CD4-positive, alpha-beta memory T cell (primary cell): ENCODE measurements at regions not wholly inside any gene's neighbourhood (a gene's known extent, or its start where the extent isn't known, plus 50 kb on each side); places are given as distances from the start of the nearest gene placed in this dataset.

Source experiments
- CTCF ChIA-PET: fragments of 350-600 bp; sonication (Branson Sonifier 250); formaldehyde crosslinking; loops from one replicate; lab custom pipeline; 2021; ENCODE audit warnings: inconsistent platforms; ENCODE audit not compliant: partially characterized antibody; lab: Charles Lee
- POLR2A ChIA-PET: fragments of 350-600 bp; sonication (Branson Sonifier 250); formaldehyde crosslinking; loops from one replicate; lab custom pipeline; 2021; ENCODE audit not compliant: partially characterized antibody; lab: Charles Lee
- DNase-seq, 5 donors: peaks; one replicate each; pipeline versions ENCODE4 v3.0.0 to v3.0.0-alpha.2; 2020 to 2022; ENCODE audit warnings: mixed read lengths in 1 of 5
- H3K27ac ChIP-seq: one replicate; pipeline ENCODE4 v1.7.0; 2013; ENCODE audit warnings: low read depth, low read length
- H3K27me3 ChIP-seq: 2 replicates; pipeline ENCODE4 v1.7.0; 2013; ENCODE audit warnings: mild to moderate bottlenecking, low read length, moderate library complexity; ENCODE audit not compliant: insufficient read depth
- H3K36me3 ChIP-seq: 2 replicates; pipeline ENCODE4 v1.7.0; 2013; ENCODE audit warnings: mild to moderate bottlenecking, low read length, moderate library complexity; ENCODE audit not compliant: insufficient read depth
- H3K4me1 ChIP-seq: 2 replicates; pipeline ENCODE4 v1.7.0; 2013; ENCODE audit warnings: mild to moderate bottlenecking, low read length, moderate library complexity; ENCODE audit not compliant: insufficient read depth
- H3K4me3 ChIP-seq, 2 donors: one replicate each; pipeline ENCODE4 v1.7.0; 2013; ENCODE audit warnings: low read length in 2 of 2, mild to moderate bottlenecking in 1 of 2
- H3K9me3 ChIP-seq, 2 donors: one replicate each; pipeline ENCODE4 v1.7.0; 2013; ENCODE audit warnings: low read length in 2 of 2, control low read depth in 1 of 2; ENCODE audit not compliant: control insufficient read depth in 1 of 2
- H3K27ac Mint-ChIP-seq, 7 donors: one replicate each; pipeline ENCODE4 v1.8.0; 2020 to 2021; ENCODE audit warnings: mixed read lengths in 7 of 7, mild to moderate bottlenecking in 6 of 7, inconsistent platforms in 3 of 7, moderate library complexity in 3 of 7
- H3K27me3 Mint-ChIP-seq, 2 donors: one replicate each; pipeline ENCODE4 v1.8.0; 2020 to 2021; ENCODE audit warnings: mixed read lengths in 2 of 2
- H3K36me3 Mint-ChIP-seq, 2 donors: one replicate each; pipeline ENCODE4 v1.8.0; 2020 to 2021; ENCODE audit warnings: mixed read lengths in 2 of 2, inconsistent platforms in 1 of 2, mild to moderate bottlenecking in 1 of 2
- H3K4me1 Mint-ChIP-seq, 4 donors: one replicate each; pipeline ENCODE4 v1.8.0; 2020 to 2021; ENCODE audit warnings: mixed read lengths in 4 of 4, mild to moderate bottlenecking in 1 of 4
- H3K4me3 Mint-ChIP-seq, 8 donors: one replicate each; pipeline ENCODE4 v1.8.0; 2020 to 2021; ENCODE audit warnings: mixed read lengths in 8 of 8, mild to moderate bottlenecking in 7 of 8, moderate library complexity in 6 of 8, inconsistent platforms in 3 of 8
- H3K9me3 Mint-ChIP-seq, 8 donors: one replicate each; pipeline ENCODE4 v1.8.0; 2020 to 2021; ENCODE audit warnings: mixed read lengths in 8 of 8, mild to moderate bottlenecking in 5 of 8, inconsistent platforms in 3 of 8, moderate library complexity in 1 of 8
- intact Hi-C: fragments of 100-400 bp; cut with micrococcal nuclease; formaldehyde crosslinking; loops from one replicate; pipeline ENCODE4 v1.15.1; 2023

DNA sequence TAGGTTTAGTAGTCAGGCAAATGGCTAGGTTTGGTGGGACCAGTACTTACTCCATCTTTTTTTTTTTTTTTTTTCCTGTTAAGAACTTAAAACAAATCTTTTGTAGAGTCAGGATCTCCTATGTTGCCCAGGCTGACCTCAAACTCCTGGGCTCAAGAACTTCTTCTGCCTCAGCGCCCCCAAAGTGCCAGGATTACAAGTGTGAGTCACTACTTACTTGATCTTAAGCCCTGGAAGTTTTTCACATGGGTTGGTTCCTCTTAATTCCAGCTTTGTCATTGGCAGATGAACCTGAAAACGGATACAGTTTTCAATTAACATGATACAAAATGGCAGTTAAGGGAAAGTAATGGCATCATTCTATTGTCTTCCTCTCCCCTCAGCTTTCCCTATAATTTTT lies 179.4 kb upstream of the JAG1 start:
- intact Hi-C loops = no loop called here
- ChIA-PET POLR2A (no interaction called here), CTCF (no interaction called here)
- H3K27ac ChIP-seq = no peak overlapping the region
- H3K9me3 ChIP-seq = no peaks in the 10 kb centered on the region
- DNase-seq = no peak
- no peaks in the 10 kb centered on the region for H3K36me3 ChIP-seq
- no peak overlapping the region for H3K4me3 ChIP-seq
- H3K27me3 Mint-ChIP-seq = peaks cover 0 to 2% of the 10 kb centered on the region in 2 donors
- no peak overlapping the region for H3K4me3 Mint-ChIP-seq
- no peaks in the 10 kb centered on the region for H3K4me1 ChIP-seq
- no peaks in the 10 kb centered on the region for H3K27me3 ChIP-seq
- H3K4me1 Mint-ChIP-seq = no peaks in the 10 kb centered on the region
- H3K27ac Mint-ChIP-seq = no peak overlapping the region
- peaks cover 0 to 8% (median 0%) of the 10 kb centered on the region in 8 donors for H3K9me3 Mint-ChIP-seq
- H3K36me3 Mint-ChIP-seq = no peaks in the 10 kb centered on the region

DNA sequence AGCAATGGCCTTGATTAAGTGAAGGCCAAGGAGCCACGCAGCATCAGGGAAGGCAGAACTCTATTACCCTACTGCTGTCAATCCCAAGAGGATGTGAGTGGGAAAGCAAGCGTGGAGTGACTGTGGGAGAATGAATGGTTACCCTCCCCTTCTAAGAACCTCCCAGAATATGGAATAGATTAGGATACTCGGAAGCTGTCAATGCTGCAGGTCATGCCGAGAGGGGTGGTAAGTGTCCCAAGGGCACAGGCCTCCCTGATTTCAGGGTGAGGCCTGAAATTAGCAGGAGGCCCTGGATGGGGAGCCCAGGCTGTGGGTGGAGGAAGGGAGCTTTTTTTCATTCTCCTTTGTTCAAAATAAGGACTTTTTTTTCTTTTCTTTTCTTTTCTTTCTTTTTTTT lies 179.9 kb upstream of the JAG1 start:
- H3K4me1 Mint-ChIP-seq = no peaks in the 10 kb centered on the region
- no peak for DNase-seq
- POLR2A ChIA-PET = no interaction called here
- peaks cover 0 to 3% of the 10 kb centered on the region in 2 donors for H3K27me3 Mint-ChIP-seq
- Histone ChIP-seq H3K27ac (no peak overlapping the region), H3K9me3 (no peaks in the 10 kb centered on the region), H3K4me1 (no peaks in the 10 kb centered on the region), H3K27me3 (no peaks in the 10 kb centered on the region), H3K4me3 (no peak overlapping the region), H3K36me3 (no peaks in the 10 kb centered on the region)
- H3K27ac Mint-ChIP-seq = no peak overlapping the region
- CTCF ChIA-PET = no interaction called here
- H3K9me3 Mint-ChIP-seq = peaks cover 0 to 8% (median 3%) of the 10 kb centered on the region in 8 donors
- H3K4me3 Mint-ChIP-seq = no peak overlapping the region
- intact Hi-C loops = no loop called here
- H3K36me3 Mint-ChIP-seq = no peaks in the 10 kb centered on the region

DNA sequence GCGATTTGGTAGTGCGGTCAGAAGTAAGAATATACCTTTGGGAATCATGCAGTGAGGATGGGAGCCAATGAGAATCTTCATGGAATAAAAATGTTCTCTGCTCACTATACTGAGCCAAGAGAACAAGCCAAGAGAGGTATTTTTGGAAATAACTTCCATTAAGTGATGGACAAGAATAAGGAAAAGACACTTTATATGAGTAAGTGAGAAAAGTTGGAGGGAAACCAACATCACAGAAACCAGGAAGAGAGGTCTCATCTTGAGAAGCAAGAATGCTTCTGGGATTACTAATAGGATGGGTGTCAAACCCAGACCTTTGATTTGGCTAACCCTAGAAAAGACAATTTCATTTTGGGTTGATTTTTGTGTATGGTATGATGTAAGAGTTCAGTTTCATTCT lies 181.2 kb upstream of the JAG1 start:
- peaks cover 0 to 3% of the 10 kb centered on the region in 2 donors for H3K27me3 Mint-ChIP-seq
- H3K36me3 Mint-ChIP-seq = no peaks in the 10 kb centered on the region
- no peaks in the 10 kb centered on the region for H3K9me3 ChIP-seq
- H3K4me3 ChIP-seq = no peak overlapping the region
- intact Hi-C loops = no loop called here
- no peaks in the 10 kb centered on the region for H3K27me3 ChIP-seq
- no peak overlapping the region for H3K4me3 Mint-ChIP-seq
- ChIA-PET CTCF (no interaction called here), POLR2A (no interaction called here)
- no peaks in the 10 kb centered on the region for H3K4me1 ChIP-seq
- H3K27ac ChIP-seq = no peak overlapping the region
- peaks cover 0 to 8% (median 3%) of the 10 kb centered on the region in 8 donors for H3K9me3 Mint-ChIP-seq
- no peaks in the 10 kb centered on the region for H3K4me1 Mint-ChIP-seq
- H3K27ac Mint-ChIP-seq = no peak overlapping the region
- no peak for DNase-seq
- H3K36me3 ChIP-seq = no peaks in the 10 kb centered on the region

DNA sequence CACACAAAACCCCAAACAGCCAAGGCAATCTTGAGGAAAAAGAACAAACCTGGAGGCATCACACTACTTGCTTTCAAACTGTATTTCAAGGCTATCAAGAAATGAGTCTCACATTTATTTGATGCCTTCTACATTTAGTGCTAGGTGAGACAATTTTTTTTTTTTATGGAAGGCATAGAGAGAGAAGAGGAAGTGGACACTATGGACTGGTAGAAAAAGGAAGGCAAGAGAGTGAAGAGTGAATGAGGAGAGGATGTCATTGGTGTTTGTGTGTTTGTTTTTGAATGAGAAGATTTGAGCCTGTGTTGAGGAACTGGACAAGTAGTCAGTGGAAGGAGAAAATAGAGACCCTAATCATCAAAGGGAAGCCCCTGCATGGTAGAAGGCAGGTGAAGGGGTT lies 182.0 kb upstream of the JAG1 start:
- H3K27me3 Mint-ChIP-seq = peaks cover 0 to 3% of the 10 kb centered on the region in 2 donors
- no peaks in the 10 kb centered on the region for H3K9me3 ChIP-seq
- H3K4me1 ChIP-seq = no peaks in the 10 kb centered on the region
- H3K27ac ChIP-seq = no peak overlapping the region
- no peaks in the 10 kb centered on the region for H3K4me1 Mint-ChIP-seq
- no peaks in the 10 kb centered on the region for H3K27me3 ChIP-seq
- no peaks in the 10 kb centered on the region for H3K36me3 Mint-ChIP-seq
- H3K36me3 ChIP-seq = no peaks in the 10 kb centered on the region
- ChIA-PET POLR2A (no interaction called here), CTCF (no interaction called here)
- no peak overlapping the region for H3K4me3 Mint-ChIP-seq
- H3K9me3 Mint-ChIP-seq = peaks cover 0 to 8% (median 3%) of the 10 kb centered on the region in 8 donors
- no peak overlapping the region for H3K4me3 ChIP-seq
- intact Hi-C loops = no loop called here
- no peak for DNase-seq
- H3K27ac Mint-ChIP-seq = no peak overlapping the region

DNA sequence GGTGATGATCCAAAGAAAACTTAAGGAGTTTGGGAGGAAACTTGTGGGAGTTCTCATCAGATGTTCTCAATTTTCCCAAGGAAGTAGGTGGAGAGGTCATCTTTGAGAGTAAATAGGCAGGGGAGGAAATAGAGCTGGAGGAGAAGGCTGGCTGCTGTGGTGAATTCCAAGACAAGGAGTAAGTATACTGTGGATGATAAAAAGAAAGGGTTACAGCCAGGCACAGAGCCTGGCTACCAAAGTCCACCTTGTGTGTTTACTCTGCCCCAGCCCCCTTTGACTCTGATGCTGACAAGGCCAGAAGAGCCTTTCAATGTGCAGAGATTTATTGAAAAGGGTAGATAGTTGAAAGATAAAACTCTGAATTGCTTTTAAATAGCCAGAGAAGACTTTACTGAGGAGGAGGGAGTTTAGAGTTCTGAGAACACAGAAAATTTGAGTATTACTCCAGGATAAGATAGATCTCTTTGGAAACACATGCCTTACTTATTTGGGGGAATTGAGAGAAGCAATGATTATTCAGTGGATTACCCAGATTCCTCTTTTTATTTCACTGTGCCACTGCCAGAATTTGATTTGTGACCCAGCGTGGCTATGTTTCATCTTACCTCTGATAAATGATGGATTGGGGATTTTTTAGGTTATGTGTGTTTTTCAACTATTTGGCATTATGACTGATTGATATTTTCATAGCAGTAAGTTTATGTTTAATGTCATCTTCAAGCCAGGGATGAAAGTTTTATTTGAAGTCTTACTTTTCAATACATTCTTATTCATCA lies 182.6 kb upstream of the JAG1 start:
- intact Hi-C loops = no loop called here
- Mint-ChIP-seq H3K9me3 (peaks cover 0 to 8% (median 3%) of the 10 kb centered on the region in 8 donors), H3K36me3 (no peaks in the 10 kb centered on the region), H3K27ac (no peak overlapping the region), H3K27me3 (peaks cover 0 to 3% of the 10 kb centered on the region in 2 donors), H3K4me1 (no peaks in the 10 kb centered on the region), H3K4me3 (no peak overlapping the region)
- POLR2A ChIA-PET = no interaction called here
- H3K36me3 ChIP-seq = no peaks in the 10 kb centered on the region
- H3K27ac ChIP-seq = no peak overlapping the region
- H3K27me3 ChIP-seq = no peaks in the 10 kb centered on the region
- CTCF ChIA-PET = no interaction called here
- no peak for DNase-seq
- no peaks in the 10 kb centered on the region for H3K9me3 ChIP-seq
- H3K4me3 ChIP-seq = no peak overlapping the region
- no peaks in the 10 kb centered on the region for H3K4me1 ChIP-seq

DNA sequence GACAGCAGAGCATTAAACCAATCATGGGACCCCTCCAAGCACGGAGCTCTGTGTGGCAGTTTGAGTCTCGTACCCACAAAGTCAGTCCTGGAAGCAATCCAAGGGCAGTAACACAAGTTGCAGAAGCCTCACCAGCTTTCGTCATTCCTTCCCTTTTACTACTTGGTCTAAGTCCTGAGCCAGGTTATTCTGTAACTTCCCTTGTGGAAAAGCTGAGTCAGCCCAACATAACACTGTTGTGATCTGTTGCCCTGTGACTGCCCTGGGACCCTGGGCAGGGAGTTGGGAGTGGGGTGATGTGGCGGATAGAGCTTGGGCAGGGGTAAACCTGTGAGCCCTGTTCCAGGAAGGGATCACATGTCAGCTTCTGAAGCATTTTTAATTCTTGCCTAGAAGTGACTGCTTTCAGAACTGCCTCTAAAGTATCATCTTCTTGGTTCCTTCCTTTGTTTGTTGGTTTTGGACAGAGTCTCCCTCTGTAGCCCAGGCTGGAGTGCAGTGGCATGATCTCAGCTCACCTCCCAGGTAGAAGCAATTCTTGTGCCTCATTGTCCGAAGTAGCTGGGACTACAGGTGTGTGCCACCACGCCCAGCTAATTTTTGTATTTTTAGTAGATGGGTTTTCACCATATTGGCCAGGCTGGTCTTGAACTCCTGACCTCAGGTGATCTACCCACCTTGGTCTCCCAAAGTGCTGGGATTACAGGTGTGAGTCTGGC lies 183.7 kb upstream of the JAG1 start:
- Mint-ChIP-seq H3K4me1 (no peaks in the 10 kb centered on the region), H3K4me3 (no peak overlapping the region), H3K27ac (no peak overlapping the region), H3K27me3 (peaks cover 0 to 3% of the 10 kb centered on the region in 2 donors), H3K9me3 (peaks cover 0 to 8% (median 3%) of the 10 kb centered on the region in 8 donors), H3K36me3 (no peaks in the 10 kb centered on the region)
- intact Hi-C loops = no loop called here
- no peaks in the 10 kb centered on the region for H3K4me1 ChIP-seq
- no peak overlapping the region for H3K4me3 ChIP-seq
- H3K9me3 ChIP-seq = no peaks in the 10 kb centered on the region
- DNase-seq = no peak
- ChIA-PET POLR2A (no interaction called here), CTCF (no interaction called here)
- no peaks in the 10 kb centered on the region for H3K36me3 ChIP-seq
- no peak overlapping the region for H3K27ac ChIP-seq
- H3K27me3 ChIP-seq = no peaks in the 10 kb centered on the region

DNA sequence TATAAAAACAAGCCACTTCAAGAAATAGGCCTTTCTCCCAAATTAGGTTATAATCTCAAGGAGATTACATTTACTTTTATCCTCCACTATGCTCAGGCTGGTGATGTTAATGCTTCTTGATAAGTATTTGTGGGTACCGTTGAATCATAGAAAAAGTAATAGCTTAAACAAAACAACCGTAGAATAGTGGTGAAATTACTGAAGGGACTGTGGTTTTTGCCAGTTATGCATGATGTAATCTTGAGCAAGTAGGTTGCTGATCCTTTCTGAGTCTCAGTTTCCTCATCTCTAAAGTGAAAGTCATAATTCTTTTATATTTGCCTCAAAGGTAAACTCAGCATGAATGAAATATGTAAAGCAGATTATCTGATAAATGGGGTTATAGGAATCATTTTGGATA lies 187.3 kb upstream of the JAG1 start:
- DNase-seq = no peak
- Mint-ChIP-seq H3K4me3 (no peak overlapping the region), H3K36me3 (no peaks in the 10 kb centered on the region), H3K27me3 (peaks cover 0 to 1% of the 10 kb centered on the region in 2 donors), H3K4me1 (no peaks in the 10 kb centered on the region), H3K9me3 (peaks cover 0 to 4% (median 1%) of the 10 kb centered on the region in 8 donors), H3K27ac (no peak overlapping the region)
- ChIA-PET CTCF (no interaction called here), POLR2A (no interaction called here)
- H3K27ac ChIP-seq = no peak overlapping the region
- no peaks in the 10 kb centered on the region for H3K4me1 ChIP-seq
- no peaks in the 10 kb centered on the region for H3K9me3 ChIP-seq
- H3K36me3 ChIP-seq = no peaks in the 10 kb centered on the region
- no peaks in the 10 kb centered on the region for H3K27me3 ChIP-seq
- intact Hi-C loops = no loop called here
- H3K4me3 ChIP-seq = no peak overlapping the region
